HFF-Myc (cell line): ENCODE measurements at regions not wholly inside any gene's neighbourhood (a gene's known extent, or its start where the extent isn't known, plus 50 kb on each side); places are given as distances from the start of the nearest gene placed in this dataset.

ENCODE experiments used
- DNase-seq: peaks from one replicate; pipeline ENCODE4 v3.0.0-alpha.2; 2011; ENCODE audit warnings: low read depth; ENCODE audit errors: extremely low read depth
- H3K4me3 ChIP-seq: replicated peaks from 2 replicates; pipeline ENCODE4 v1.5.1; 2011; ENCODE audit warnings: low read depth, mild to moderate bottlenecking, control low read depth, low read length
- TF ChIP-seq, protein P1 (sequence below): IDR thresholded peaks from 2 replicates; pipeline ENCODE4 v1.5.1; 2012; ENCODE audit warnings: mild to moderate bottlenecking, low read depth, low read length, control low read depth; ENCODE audit errors: missing control alignments

DNA sequence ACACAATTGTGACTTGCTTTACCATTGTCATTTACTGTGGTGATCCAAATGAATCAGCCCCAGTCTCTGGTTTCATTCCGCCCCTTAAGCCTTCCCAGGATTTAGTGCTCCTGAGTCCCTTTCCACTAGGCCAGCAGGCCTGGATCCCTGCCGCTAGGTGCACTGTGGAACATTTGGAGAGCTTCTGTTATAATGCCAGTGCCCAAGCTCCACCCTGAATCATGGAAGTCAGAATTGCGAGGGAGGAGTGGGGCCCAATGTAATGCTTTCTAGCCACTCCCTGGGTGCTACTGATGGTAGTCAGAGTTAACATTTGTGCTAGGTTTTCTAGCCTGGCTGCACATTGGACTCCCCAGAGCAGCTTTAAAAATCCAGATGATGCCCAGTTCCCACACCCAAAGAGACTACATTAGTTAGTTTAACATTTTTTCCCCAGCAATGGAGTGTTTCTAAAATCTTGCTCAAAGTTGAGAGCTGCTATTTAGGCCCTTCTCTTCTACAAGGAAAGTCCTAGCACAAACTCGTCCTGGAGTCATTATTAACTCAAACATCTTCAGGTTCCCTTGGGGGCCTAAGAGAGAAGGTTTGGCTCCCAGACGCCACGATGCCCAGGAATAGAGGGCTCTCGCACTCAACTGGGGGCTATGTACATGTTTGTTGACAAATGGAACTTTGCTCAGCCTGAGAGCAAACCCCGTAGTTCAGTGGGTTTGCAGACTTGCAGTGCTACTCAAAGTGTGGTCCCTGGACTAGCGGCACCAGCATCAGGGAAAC, 366.7 kb upstream of the PROK2 start:
- TF ChIP-seq, protein P1, sequence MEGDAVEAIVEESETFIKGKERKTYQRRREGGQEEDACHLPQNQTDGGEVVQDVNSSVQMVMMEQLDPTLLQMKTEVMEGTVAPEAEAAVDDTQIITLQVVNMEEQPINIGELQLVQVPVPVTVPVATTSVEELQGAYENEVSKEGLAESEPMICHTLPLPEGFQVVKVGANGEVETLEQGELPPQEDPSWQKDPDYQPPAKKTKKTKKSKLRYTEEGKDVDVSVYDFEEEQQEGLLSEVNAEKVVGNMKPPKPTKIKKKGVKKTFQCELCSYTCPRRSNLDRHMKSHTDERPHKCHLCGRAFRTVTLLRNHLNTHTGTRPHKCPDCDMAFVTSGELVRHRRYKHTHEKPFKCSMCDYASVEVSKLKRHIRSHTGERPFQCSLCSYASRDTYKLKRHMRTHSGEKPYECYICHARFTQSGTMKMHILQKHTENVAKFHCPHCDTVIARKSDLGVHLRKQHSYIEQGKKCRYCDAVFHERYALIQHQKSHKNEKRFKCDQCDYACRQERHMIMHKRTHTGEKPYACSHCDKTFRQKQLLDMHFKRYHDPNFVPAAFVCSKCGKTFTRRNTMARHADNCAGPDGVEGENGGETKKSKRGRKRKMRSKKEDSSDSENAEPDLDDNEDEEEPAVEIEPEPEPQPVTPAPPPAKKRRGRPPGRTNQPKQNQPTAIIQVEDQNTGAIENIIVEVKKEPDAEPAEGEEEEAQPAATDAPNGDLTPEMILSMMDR = no peak
- H3K4me3 ChIP-seq = no peak overlapping the region
- DNase-seq = no peak

DNA sequence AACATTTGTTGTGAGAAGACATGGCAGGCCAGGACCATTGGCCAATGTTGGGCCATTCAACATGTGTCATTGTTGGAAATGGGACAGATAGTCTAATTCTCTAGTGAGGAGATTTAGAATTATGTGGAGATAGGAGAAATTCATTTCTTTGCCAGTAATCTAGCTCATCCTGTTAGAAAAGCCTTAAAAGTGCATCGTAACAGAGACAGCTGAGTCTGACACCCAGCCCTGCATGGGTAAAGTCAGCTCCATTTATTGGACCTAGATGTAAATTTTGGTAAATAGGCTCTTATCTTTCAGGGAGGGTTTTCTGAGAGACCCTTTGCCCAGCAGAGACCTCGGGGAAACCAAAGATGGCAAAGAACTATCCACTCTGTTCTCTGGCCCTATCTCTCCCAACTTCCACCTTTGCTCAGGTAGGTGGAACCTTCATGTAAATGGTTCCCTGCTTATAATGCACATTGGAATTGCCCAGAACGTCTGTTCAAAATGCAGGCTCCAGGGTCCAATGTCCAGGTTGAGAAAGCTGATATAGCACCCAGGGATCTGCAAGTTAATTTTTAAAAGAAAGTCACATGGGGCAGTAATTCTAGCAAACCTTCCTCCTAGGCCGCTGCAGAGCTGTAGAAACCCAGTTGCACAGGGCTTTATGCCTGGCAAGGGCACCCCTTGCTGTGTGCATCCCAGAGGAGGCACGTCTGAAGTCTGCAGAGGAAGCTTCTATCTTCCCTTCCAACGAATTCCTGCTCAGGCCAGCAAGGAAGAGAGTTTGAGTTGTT, 365.9 kb upstream of the PROK2 start:
- TF ChIP-seq, protein P1 = no peak
- DNase-seq = no peak
- H3K4me3 ChIP-seq = no peak overlapping the region

DNA sequence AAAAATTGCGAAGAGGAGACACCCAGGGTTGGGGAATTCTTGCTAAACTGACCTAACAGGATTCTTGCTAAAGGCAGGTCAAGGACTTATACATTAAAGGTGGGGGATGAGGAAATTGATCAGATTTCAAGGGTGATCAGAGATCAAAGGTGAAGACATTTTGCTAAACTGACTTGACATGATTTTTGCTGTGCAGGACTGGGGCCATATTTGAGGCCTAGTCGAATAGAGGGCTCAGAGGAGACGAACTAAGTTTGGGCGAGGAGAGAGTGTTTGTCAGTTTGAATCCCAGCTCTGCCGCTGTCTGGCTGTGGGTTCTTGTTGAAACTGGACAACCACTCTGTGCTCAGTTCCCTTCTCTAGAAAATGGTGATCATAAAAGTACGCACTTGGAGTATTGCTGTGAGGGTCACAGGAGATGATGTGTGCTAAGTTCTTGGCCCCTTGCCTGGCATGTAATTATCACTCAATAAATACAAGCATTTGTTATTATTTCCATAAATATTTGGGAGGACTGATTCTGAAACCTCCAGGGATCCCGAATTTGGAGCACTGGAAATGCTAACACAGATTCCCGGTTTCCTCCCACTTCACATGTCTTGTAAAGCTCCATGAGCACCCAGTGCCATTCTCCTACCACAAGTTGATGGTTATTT, 364.8 kb upstream of the PROK2 start:
- no peak overlapping the region for H3K4me3 ChIP-seq
- no peak for DNase-seq
- TF ChIP-seq, protein P1 = no peak

DNA sequence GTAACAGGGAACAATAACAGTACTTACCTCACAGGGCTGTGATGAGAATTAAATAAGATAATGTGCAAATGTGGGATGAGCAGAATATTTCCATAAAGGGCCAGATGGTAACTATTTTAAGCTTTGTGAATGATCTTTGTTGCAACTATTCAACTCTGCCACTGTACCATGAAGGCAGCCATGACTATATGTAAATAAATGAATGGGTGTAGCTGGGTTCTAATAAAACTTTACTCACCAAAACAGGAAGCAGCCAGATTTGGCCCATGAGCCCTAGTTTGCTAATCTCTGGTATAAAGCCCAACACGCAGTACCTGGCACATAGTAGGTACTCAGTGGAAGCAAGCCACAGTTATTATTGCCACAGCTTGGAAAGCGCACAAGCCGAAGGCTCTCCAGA, 362.7 kb upstream of the PROK2 start:
- no peak for DNase-seq
- no peak overlapping the region for H3K4me3 ChIP-seq
- TF ChIP-seq, protein P1 = no peak

DNA sequence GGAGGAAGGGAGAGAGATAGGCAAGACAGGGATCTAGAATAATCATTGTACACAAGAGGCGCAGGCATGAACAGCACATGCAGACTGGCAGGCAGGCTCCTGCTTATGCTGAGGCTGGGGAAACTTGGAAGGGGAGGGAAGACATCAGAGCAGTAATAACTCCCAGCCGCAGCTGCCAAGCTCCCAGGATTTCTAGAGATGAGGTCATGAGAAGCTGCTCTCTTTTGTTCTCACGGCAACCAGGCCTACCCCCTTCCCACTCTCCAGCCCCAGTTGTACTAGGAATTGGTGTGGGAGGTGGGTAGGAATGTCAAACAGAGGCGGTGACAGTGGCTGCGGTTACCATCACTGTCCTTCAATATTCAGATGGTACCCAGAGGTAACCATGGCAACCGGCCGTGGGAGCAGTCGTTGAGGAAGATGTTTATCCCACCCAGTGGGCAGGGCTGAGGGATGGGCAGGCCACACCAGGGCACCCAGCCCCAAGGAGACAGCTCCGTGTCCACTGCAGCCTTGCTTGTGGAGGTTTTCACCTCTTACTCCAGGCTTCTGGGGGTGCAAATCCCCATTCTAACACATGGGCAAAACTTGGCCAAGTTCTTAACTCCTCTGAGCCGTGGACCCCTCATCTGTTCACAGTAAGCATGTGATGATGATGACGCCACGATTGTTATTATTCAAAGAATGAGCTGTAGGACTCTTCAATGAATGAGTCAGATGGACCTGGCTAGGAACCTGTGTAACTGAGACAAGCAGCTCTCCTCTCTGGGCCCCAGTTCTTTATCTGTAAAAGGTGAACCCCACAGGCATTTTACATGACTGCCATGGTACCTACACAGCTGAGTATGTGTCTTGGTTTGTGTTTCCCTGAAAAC, 360.8 kb upstream of the PROK2 start:
- no peak overlapping the region for H3K4me3 ChIP-seq
- DNase-seq = no peak
- TF ChIP-seq, protein P1 = no peak
